M059J (cell line): ENCODE measurements at regions not wholly inside any gene's neighbourhood (a gene's known extent, or its start where the extent isn't known, plus 50 kb on each side); places are given as distances from the start of the nearest gene placed in this dataset.

Experiments
- DNase-seq: peaks from one replicate; pipeline ENCODE4 v3.0.0-alpha.2; 2012; ENCODE audit warnings: low read depth

- no peak for DNase-seq
Measured at GRCh38 chr3:182214416-182214815, 502.7 kb downstream of the SOX2 start.

- no peak for DNase-seq
Measured at GRCh38 chr3:182215881-182216280, 504.2 kb downstream of the SOX2 start.

- no peak for DNase-seq
Measured at GRCh38 chr3:182216311-182216970, 504.7 kb downstream of the SOX2 start.

- DNase-seq, result no peak
Measured at GRCh38 chr3:182220013-182220412, 508.3 kb downstream of the SOX2 start.

GRCh38 chr3:182220471-182220870, 508.7 kb downstream of the SOX2 start:
- no peak for DNase-seq

GRCh38 chr3:182226995-182227394, 515.3 kb downstream of the SOX2 start:
- DNase-seq, result no peak

- no peak for DNase-seq
Measured at GRCh38 chr3:182233405-182233804, 521.7 kb downstream of the SOX2 start.

GRCh38 chr3:182233957-182234356, 522.2 kb downstream of the SOX2 start:
- DNase-seq, result no peak

- no peak for DNase-seq
Measured at GRCh38 chr3:182234881-182235280, 523.2 kb downstream of the SOX2 start.

GRCh38 chr3:182235504-182235903, 523.8 kb downstream of the SOX2 start:
- DNase-seq, result no peak

GRCh38 chr3:182238126-182238525, 526.4 kb downstream of the SOX2 start:
- DNase-seq, result peak; percentile 81

GRCh38 chr3:182239316-182239715, 527.6 kb downstream of the SOX2 start:
- no peak for DNase-seq

GRCh38 chr3:182240474-182240873, 528.7 kb downstream of the SOX2 start:
- DNase-seq, result no peak

GRCh38 chr3:182241196-182241765, 529.6 kb downstream of the SOX2 start:
- DNase-seq, result no peak

GRCh38 chr3:182241766-182242488, 530.2 kb downstream of the SOX2 start:
- peak; percentile 81 for DNase-seq

GRCh38 chr3:182242489-182242942, 530.8 kb downstream of the SOX2 start:
- DNase-seq, result no peak

- DNase-seq, result no peak
Measured at GRCh38 chr3:182243625-182244024, 531.9 kb downstream of the SOX2 start.

GRCh38 chr3:182244222-182244971, 532.7 kb downstream of the SOX2 start:
- no peak for DNase-seq

- no peak for DNase-seq
Measured at GRCh38 chr3:182245059-182245458, 533.3 kb downstream of the SOX2 start.

GRCh38 chr3:182246870-182247269, 535.1 kb downstream of the SOX2 start:
- DNase-seq, result no peak

- DNase-seq, result peak; percentile 32
Measured at GRCh38 chr3:182248349-182248880, 536.7 kb downstream of the SOX2 start.

- DNase-seq, result no peak
Measured at GRCh38 chr3:182252802-182253201, 540.5 kb upstream of the ATP11B start.
